ENCODE measurements at regions not wholly inside any gene's neighbourhood (a gene's known extent, or its start where the extent isn't known, plus 50 kb on each side); places are given as distances from the start of the nearest gene placed in this dataset.

DNA sequence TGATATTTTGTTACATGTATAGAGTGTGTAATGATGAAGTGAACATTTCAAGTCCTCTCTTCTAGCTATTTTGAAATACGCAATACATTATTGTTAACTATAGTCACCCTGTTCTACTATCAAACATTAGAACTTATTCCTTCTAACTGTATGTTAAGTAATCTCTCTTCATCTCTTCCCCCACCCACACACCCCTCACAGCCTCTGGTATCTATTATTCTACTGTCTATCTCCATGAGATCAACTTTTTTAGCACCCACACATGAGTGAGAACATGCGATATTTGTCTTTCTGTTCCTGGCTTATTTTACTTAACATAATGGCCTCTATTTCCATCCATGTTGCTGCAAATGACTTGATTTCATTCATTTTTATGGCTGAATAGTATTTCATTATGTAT lies 57.7 kb upstream of the EGR2 start:
- TF ChIP-seq FOXM1 (IDR thresholded peaks at IDR 0.05; ENCODE audit: borderline replicate concordance) (no peak), L3MBTL2 (conservative IDR thresholded peaks at IDR 0.05) (no peak)
